Heart right ventricle (tissue), 16 donors: ENCODE measurements at regions not wholly inside any gene's neighbourhood (a gene's known extent, or its start where the extent isn't known, plus 50 kb on each side); places are given as distances from the start of the nearest gene placed in this dataset.

Experiments
- ATAC-seq, 8 donors: fragments of 200-7000 bp; cut with Tn5 transposase; one replicate each; pipeline ENCODE4 v1.9.1; 2020; ENCODE audit warnings: mild to moderate bottlenecking in 8 of 8, moderate library complexity in 8 of 8, moderate number of reproducible peaks in 1 of 8
- DNase-seq, 2 donors: peaks; one replicate each; pipeline ENCODE4 v3.0.0-alpha.2; 2020
- H3K27ac ChIP-seq, 10 donors: fragments of 200-600 bp; sonication (generic) in 2 of 10; one replicate each; pipeline versions ENCODE4 v1.5.0 to v1.8.0; 2020 to 2022; ENCODE audit warnings: mild to moderate bottlenecking in 3 of 10
- H3K27me3 ChIP-seq, 7 donors: fragments of 200-600 bp; one replicate each; pipeline ENCODE4 v1.8.0; 2021 to 2022; ENCODE audit warnings: mild to moderate bottlenecking in 2 of 7
- H3K36me3 ChIP-seq, 9 donors: fragments of 200-600 bp; sonication (generic) in 1 of 9; one replicate each; pipeline versions ENCODE4 v1.5.0 to v1.8.0; 2020 to 2022; ENCODE audit warnings: mild to moderate bottlenecking in 2 of 9
- H3K4me1 ChIP-seq, 9 donors: fragments of 200-600 bp; sonication (generic) in 1 of 9; one replicate each; pipeline versions ENCODE4 v1.5.0 to v1.8.0; 2020 to 2022; ENCODE audit warnings: mild to moderate bottlenecking in 4 of 9
- H3K4me3 ChIP-seq, 10 donors: fragments of 200-600 bp; sonication (generic) in 2 of 10; one replicate each; pipeline versions ENCODE4 v1.5.0 to v1.8.0; 2020 to 2022; ENCODE audit warnings: mild to moderate bottlenecking in 7 of 10, moderate library complexity in 2 of 10
- H3K9me3 ChIP-seq, 11 donors: fragments of 200-600 bp in 10 of 11; sonication (generic) in 2 of 11; one replicate each; pipeline versions ENCODE4 v1.5.0 to v1.8.0; 2013 to 2022; ENCODE audit warnings: mild to moderate bottlenecking in 2 of 11, control low read depth in 1 of 11, moderate library complexity in 1 of 11
- CTCF ChIP-seq, 9 donors: fragments of 200-600 bp; sonication (generic) in 2 of 9; IDR thresholded peaks; one replicate each; pipeline versions ENCODE4 v1.5.0 to v1.8.0; 2021 to 2022; ENCODE audit warnings: antibody characterized with exemption in 9 of 9, mild to moderate bottlenecking in 5 of 9, moderate library complexity in 1 of 9
- WGBS, 2 donors: extraction: QIAGEN DNeasy Blood & Tissue Kit; methylation state at CpG; one replicate each; pipeline ENCODE4 v1.1.7; 2013; ENCODE audit warnings: inconsistent platforms in 1 of 2; 5-methylcytosine and 5-hydroxymethylcytosine counted together
- intact Hi-C, 10 donors: fragments of 100-400 bp; cut with DNase I; formaldehyde crosslinking; loops; one replicate each; pipeline versions ENCODE4 v1.11.1 to v1.14.2; 2022
- donor health status: Arrhythmogenic right ventricular cardiomyopathy.
- donor health status: ischemic (EF 13 %, LVEDD 7.1; RV severe dilation, severe dysfunction).
- donor health status: healthy with polysubstance abuse.
- donor health status: DM: no; HTN: yes; CAD: no.
- donor health status: DM: no; HTN: no; CAD: no.
- donor health status: ischemic (EF 25% LVEDD 6.9; RV normal size, moderate dysfunction).
- donor health status: ischemic (EF 25% LVEDD 5.7; RV mildly dilated, moderate dysfunction).
- donor health status: healthy.
- donor health status: DM: yes; HTN: yes; CAD: no.
- donor health status: Ischemic cardiomyopathy.
- donor health status: ischemic (EF 35%, LVEDD 5.7; RV mildly dilated, moderate dysfunction).
- donor health status: nonischemic (EF 11% LVEDD 7.7; RV severe dilation, severe dysfunction).
- donor health status: DM: yes; HTN: yes; CAD: no.
- donor health status: PGD.
- donor health status: ischemic (EF 29% LVEDD 5.4; RV normal size, mild dysfunction).
- donor health status: nonischemic (EF 23%, LVEDD 6.1; RV moderate dilation, normal function).

- intact Hi-C loops: no loop called here
- 82 to 87% methylated on average over 8 of the region's 8 CpGs for WGBS, 2 donors
- no peak overlapping the region for H3K4me3 ChIP-seq
- TF ChIP-seq CTCF (IDR thresholded peaks at IDR 0.05): no peak
- H3K36me3 ChIP-seq: no peaks in the 10 kb centered on the region
- ATAC-seq (no peak), DNase-seq (no peak)
- no peak overlapping the region for H3K27ac ChIP-seq
- no peaks in the 10 kb centered on the region for H3K4me1 ChIP-seq
- H3K27me3 ChIP-seq: peaks cover 0 to 3% (median 0%) of the 10 kb centered on the region in 7 donors
- no peaks in the 10 kb centered on the region for H3K9me3 ChIP-seq
Observed at GRCh38 chr10:21388589-21388988, 136.9 kb downstream of the SKIDA1 start.

GRCh38 chr10:21387868-21388267 lies 137.6 kb downstream of the SKIDA1 start:
- no peaks in the 10 kb centered on the region for H3K9me3 ChIP-seq
- H3K27me3 ChIP-seq: peaks cover 0 to 3% (median 0%) of the 10 kb centered on the region in 7 donors
- H3K36me3 ChIP-seq: no peaks in the 10 kb centered on the region
- TF ChIP-seq CTCF (IDR thresholded peaks at IDR 0.05): no peak
- DNase-seq: no peak
- no peak for ATAC-seq
- H3K4me1 ChIP-seq: no peaks in the 10 kb centered on the region
- no peak overlapping the region for H3K4me3 ChIP-seq
- no peak overlapping the region for H3K27ac ChIP-seq
- WGBS, 2 donors: 89 to 90% methylated on average over 11 of the region's 11 CpGs
- intact Hi-C loops: no loop called here

GRCh38 chr10:21385996-21386585 lies 139.4 kb downstream of the SKIDA1 start:
- ATAC-seq (no peak), DNase-seq (no peak)
- H3K4me3 ChIP-seq: no peak overlapping the region
- no peaks in the 10 kb centered on the region for H3K9me3 ChIP-seq
- no peak for TF ChIP-seq CTCF (IDR thresholded peaks at IDR 0.05)
- no peaks in the 10 kb centered on the region for H3K4me1 ChIP-seq
- 81 to 88% methylated on average over 5 of the region's 5 CpGs for WGBS, 2 donors
- H3K36me3 ChIP-seq: no peaks in the 10 kb centered on the region
- peaks cover 0 to 3% (median 0%) of the 10 kb centered on the region in 7 donors for H3K27me3 ChIP-seq
- no peak overlapping the region for H3K27ac ChIP-seq
- intact Hi-C loops: no loop called here

GRCh38 chr10:21385536-21385935 lies 139.9 kb downstream of the SKIDA1 start:
- ATAC-seq (no peak), DNase-seq (no peak)
- intact Hi-C loops: no loop called here
- Histone ChIP-seq H3K27ac (no peak overlapping the region), H3K36me3 (no peaks in the 10 kb centered on the region), H3K4me3 (no peak overlapping the region), H3K4me1 (no peaks in the 10 kb centered on the region), H3K27me3 (peaks cover 0 to 3% (median 0%) of the 10 kb centered on the region in 7 donors), H3K9me3 (no peaks in the 10 kb centered on the region)
- TF ChIP-seq CTCF (IDR thresholded peaks at IDR 0.05): no peak
- 78 to 81% methylated on average over 1 of the region's 1 CpG for WGBS, 2 donors
